Hepatocyte (in vitro differentiated cells): ENCODE measurements at regions not wholly inside any gene's neighbourhood (a gene's known extent, or its start where the extent isn't known, plus 50 kb on each side); places are given as distances from the start of the nearest gene placed in this dataset.

ENCODE experiments used
- DNase-seq: peaks from one replicate; pipeline ENCODE4 v3.0.0-alpha.2; 2016; ENCODE audit warnings: low spot score
- H2AFZ ChIP-seq: fragments of 200-600 bp; sonication (generic); 2 replicates; pipeline ENCODE4 v1.6.0; 2016; ENCODE audit warnings: antibody characterized with exemption, mild to moderate bottlenecking
- H3K27ac ChIP-seq: fragments of 200-600 bp; sonication (generic); 2 replicates; pipeline ENCODE4 v1.5.1; 2016; ENCODE audit warnings: mild to moderate bottlenecking
- H3K27me3 ChIP-seq: fragments of 200-600 bp; sonication (generic); 2 replicates; pipeline ENCODE4 v1.6.1; 2016
- H3K36me3 ChIP-seq: fragments of 200-600 bp; sonication (generic); replicated peaks from 2 replicates; pipeline ENCODE4 v1.5.1; 2016; ENCODE audit warnings: low read depth; ENCODE audit not compliant: insufficient read depth
- H3K4me1 ChIP-seq: fragments of 200-600 bp; sonication (generic); 2 replicates; pipeline ENCODE4 v1.5.1; 2016; ENCODE audit warnings: mild to moderate bottlenecking, moderate library complexity; ENCODE audit not compliant: insufficient read depth
- H3K4me2 ChIP-seq: fragments of 200-600 bp; sonication (generic); 2 replicates; pipeline ENCODE4 v1.6.0; 2016
- H3K4me3 ChIP-seq: fragments of 200-600 bp; sonication (generic); 2 replicates; pipeline ENCODE4 v1.5.1; 2016; ENCODE audit warnings: mild to moderate bottlenecking
- H3K79me2 ChIP-seq: fragments of 200-600 bp; sonication (generic); 2 replicates; pipeline ENCODE4 v1.6.0; 2017; ENCODE audit warnings: mild to moderate bottlenecking
- H3K9me2 ChIP-seq: fragments of 200-600 bp; sonication (generic); replicated peaks from 2 replicates; pipeline ENCODE4 v1.6.0; 2017; ENCODE audit warnings: mild to moderate bottlenecking; ENCODE audit not compliant: insufficient read depth
- H3K9me3 ChIP-seq: fragments of 200-600 bp; sonication (generic); 2 replicates; pipeline ENCODE4 v1.5.1; 2016; ENCODE audit warnings: low read depth, mild to moderate bottlenecking
- H4K20me1 ChIP-seq: fragments of 200-600 bp; sonication (generic); 2 replicates; pipeline ENCODE4 v1.6.0; 2016; ENCODE audit warnings: mild to moderate bottlenecking; ENCODE audit not compliant: insufficient read depth, poor library complexity, severe bottlenecking
- CTCF ChIP-seq: fragments of 200-600 bp; sonication (generic); IDR thresholded peaks from 2 replicates; pipeline ENCODE4 v1.5.1; 2016; ENCODE audit warnings: antibody characterized with exemption, mild to moderate bottlenecking; ENCODE audit not compliant: poor library complexity
- EZH2 ChIP-seq: fragments of 200-600 bp; sonication (generic); IDR thresholded peaks from 2 replicates; pipeline ENCODE4 v1.6.1; 2016; ENCODE audit warnings: antibody characterized with exemption, mild to moderate bottlenecking, borderline replicate concordance
- EZH2phosphoT487 ChIP-seq: fragments of 200-600 bp; sonication (generic); IDR thresholded peaks from one replicate; pipeline ENCODE4 v1.6.1; 2018; ENCODE audit warnings: antibody characterized with exemption, mild to moderate bottlenecking, low read depth, moderate library complexity; ENCODE audit not compliant: unreplicated experiment, severe bottlenecking
- WGBS: methylation state at CpG from one replicate; pipeline ENCODE4 v1.1.6; 2016; ENCODE audit warnings: low lambda C conversion rate; ENCODE audit errors: missing lambda C conversion rate; 5-methylcytosine and 5-hydroxymethylcytosine counted together

- Histone ChIP-seq H4K20me1 (no peaks in the 10 kb centered on the region), H3K27ac (no peak overlapping the region), H3K27me3 (no peaks in the 10 kb centered on the region), H3K79me2 (no peaks in the 10 kb centered on the region), H3K4me3 (no peak overlapping the region), H3K9me3 (no peaks in the 10 kb centered on the region), H2AFZ (no peak overlapping the region), H3K4me1 (no peaks in the 10 kb centered on the region), H3K9me2 (no peaks in the 10 kb centered on the region), H3K4me2 (no peak overlapping the region), H3K36me3 (no peaks in the 10 kb centered on the region)
- DNase-seq: no peak
- TF ChIP-seq EZH2phosphoT487 (no peak), CTCF (no peak), EZH2 (no peak)
- WGBS: 88% methylated on average over 2 of the region's 2 CpGs
Measured at GRCh38 chr5:54653956-54654614, 136.5 kb downstream of the SNX18 start.

GRCh38 chr5:54651482-54652076 is 134.0 kb downstream of the SNX18 start:
- DNase-seq: peak; percentile 30
- Histone ChIP-seq H3K4me1 (peaks cover 6% of the 10 kb centered on the region), H3K4me3 (no peak overlapping the region), H3K9me2 (no peaks in the 10 kb centered on the region), H3K9me3 (no peaks in the 10 kb centered on the region), H3K27me3 (no peaks in the 10 kb centered on the region), H4K20me1 (no peaks in the 10 kb centered on the region), H3K4me2 (no peak overlapping the region), H3K79me2 (no peaks in the 10 kb centered on the region), H3K27ac (no peak overlapping the region), H3K36me3 (no peaks in the 10 kb centered on the region), H2AFZ (no peak overlapping the region)
- WGBS: 72% methylated on average over 6 of the region's 6 CpGs
- TF ChIP-seq EZH2 (no peak), CTCF (no peak), EZH2phosphoT487 (no peak)

GRCh38 chr5:54649041-54649504 is 131.5 kb downstream of the SNX18 start:
- no peaks in the 10 kb centered on the region for H3K79me2 ChIP-seq
- no peaks in the 10 kb centered on the region for H3K9me2 ChIP-seq
- no peak for DNase-seq
- no peaks in the 10 kb centered on the region for H3K36me3 ChIP-seq
- H3K4me2 ChIP-seq: no peak overlapping the region
- H3K4me3 ChIP-seq: no peak overlapping the region
- H3K9me3 ChIP-seq: no peaks in the 10 kb centered on the region
- WGBS: 84% methylated on average over 5 of the region's 32 CpGs
- H2AFZ ChIP-seq: no peak overlapping the region
- H4K20me1 ChIP-seq: no peaks in the 10 kb centered on the region
- H3K4me1 ChIP-seq: peaks cover 10% of the 10 kb centered on the region
- TF ChIP-seq CTCF (no peak), EZH2 (no peak), EZH2phosphoT487 (no peak)
- no peaks in the 10 kb centered on the region for H3K27me3 ChIP-seq
- H3K27ac ChIP-seq: no peak overlapping the region
